Ishikawa (cell line): ENCODE measurements at regions not wholly inside any gene's neighbourhood (a gene's known extent, or its start where the extent isn't known, plus 50 kb on each side); places are given as distances from the start of the nearest gene placed in this dataset.

Source experiments
- CREB1 ChIP-seq: IDR thresholded peaks from 2 replicates; pipeline ENCODE4 v1.6.1; 2012; ENCODE audit warnings: low read depth
- EGR1 ChIP-seq: IDR thresholded peaks from 2 replicates; pipeline ENCODE4 v1.6.1; 2012
- EP300 ChIP-seq: IDR thresholded peaks from 2 replicates; pipeline ENCODE4 v1.6.1; 2012; ENCODE audit warnings: borderline replicate concordance
- MAX ChIP-seq: IDR thresholded peaks from 2 replicates; pipeline ENCODE4 v1.6.1; 2012
- NFIC ChIP-seq: IDR thresholded peaks from 2 replicates; pipeline ENCODE4 v1.6.1; 2012
- RAD21 ChIP-seq: IDR thresholded peaks from 2 replicates; pipeline ENCODE4 v1.6.1; 2012; ENCODE audit warnings: low read depth
- REST ChIP-seq: IDR thresholded peaks from 2 replicates; pipeline ENCODE4 v1.6.1; 2012; ENCODE audit warnings: low read depth, mild to moderate bottlenecking
- TAF1 ChIP-seq: IDR thresholded peaks from 2 replicates; pipeline ENCODE4 v1.6.1; 2012; ENCODE audit warnings: low read depth, mild to moderate bottlenecking

- TF ChIP-seq CREB1 (no peak), TAF1 (no peak), NFIC (no peak), EGR1 (no peak), REST (no peak), EP300 (no peak), RAD21 (no peak), MAX (no peak)
These were observed 216.1 kb upstream of the WWC1 start for GRCh38 chr5:168075387-168075786.
